B cell (primary cell): ENCODE measurements at regions not wholly inside any gene's neighbourhood (a gene's known extent, or its start where the extent isn't known, plus 50 kb on each side); places are given as distances from the start of the nearest gene placed in this dataset.

Experiments
- CTCF ChIP-seq: fragments of 200-600 bp; IDR thresholded peaks from one replicate; pipeline ENCODE4 v1.8.0; 2022; ENCODE audit warnings: antibody characterized with exemption, mild to moderate bottlenecking
- EZH2 ChIP-seq: IDR thresholded peaks from 2 replicates; pipeline ENCODE4 v1.6.1; 2012; ENCODE audit warnings: borderline replicate concordance, low read depth, mild to moderate bottlenecking, moderate library complexity, low read length; ENCODE audit not compliant: insufficient read depth, poor library complexity, severe bottlenecking

- TF ChIP-seq CTCF (no peak), EZH2 (no peak)
These were observed 578.6 kb upstream of the CA10 start for GRCh38 chr17:52737071-52737470.
